ENCODE measurements at regions not wholly inside any gene's neighbourhood (a gene's known extent, or its start where the extent isn't known, plus 50 kb on each side); places are given as distances from the start of the nearest gene placed in this dataset.
"Not testable (repeated sequence)": the region's sequence is repeated elsewhere in the genome, so short reads cannot be mapped to it uniquely, and the experiment has no call there.

- not testable (repeated sequence) for DNase-seq
These were observed 294.7 kb upstream of the TEKT4 start for GRCh38 chr2:94576486-94576885.

- DNase-seq, result not testable (repeated sequence)
These were observed 294.1 kb upstream of the TEKT4 start for GRCh38 chr2:94577160-94577559.

GRCh38 chr2:94579221-94579620 is 292.0 kb upstream of the TEKT4 start:
- not testable (repeated sequence) for DNase-seq

- DNase-seq, result not testable (repeated sequence)
These were observed 288.0 kb upstream of the TEKT4 start for GRCh38 chr2:94583081-94583723.

GRCh38 chr2:94584569-94584968 is 286.7 kb upstream of the TEKT4 start:
- not testable (repeated sequence) for DNase-seq

GRCh38 chr2:94586032-94586982 is 284.9 kb upstream of the TEKT4 start:
- DNase-seq, result peak; percentile 13

GRCh38 chr2:94587042-94587441 is 284.2 kb upstream of the TEKT4 start:
- not testable (repeated sequence) for DNase-seq

- not testable (repeated sequence) for DNase-seq
These were observed 277.0 kb upstream of the TEKT4 start for GRCh38 chr2:94594019-94594836.

GRCh38 chr2:94595956-94596355 is 275.3 kb upstream of the TEKT4 start:
- DNase-seq, result not testable (repeated sequence)

GRCh38 chr2:94598075-94598713 is 273.0 kb upstream of the TEKT4 start:
- DNase-seq, result not testable (repeated sequence)

GRCh38 chr2:94600929-94601328 is 270.3 kb upstream of the TEKT4 start:
- DNase-seq, result not testable (repeated sequence)

GRCh38 chr2:94602466-94602865 is 268.8 kb upstream of the TEKT4 start:
- no peak for DNase-seq

- no peak for DNase-seq
These were observed 249.1 kb upstream of the TEKT4 start for GRCh38 chr2:94622113-94622618.

- peak; percentile 12 for DNase-seq
These were observed 242.3 kb upstream of the TEKT4 start for GRCh38 chr2:94628953-94629352.

GRCh38 chr2:94641397-94641796 is 229.8 kb upstream of the TEKT4 start:
- DNase-seq, result not testable (repeated sequence)

- DNase-seq, result not testable (repeated sequence)
These were observed 219.1 kb upstream of the TEKT4 start for GRCh38 chr2:94652131-94652530.

GRCh38 chr2:94669858-94670257 is 201.4 kb upstream of the TEKT4 start:
- DNase-seq, result peak; percentile 9

GRCh38 chr2:94694236-94694635 is 177.0 kb upstream of the TEKT4 start:
- not testable (repeated sequence) for DNase-seq

GRCh38 chr2:94708982-94709381 is 162.2 kb upstream of the TEKT4 start:
- DNase-seq, result not testable (repeated sequence)

- no peak for DNase-seq
These were observed 145.7 kb upstream of the TEKT4 start for GRCh38 chr2:94725543-94725942.

GRCh38 chr2:94735536-94735935 is 135.7 kb upstream of the TEKT4 start:
- DNase-seq, result not testable (repeated sequence)

GRCh38 chr2:94737145-94737544 is 134.1 kb upstream of the TEKT4 start:
- peak; percentile 39 for DNase-seq

All from NCI-H748 treated with DMSO at 0.1 percent for 48 hours (cell line).